NCI-H345 treated with DMSO at 0.1 percent for 48 hours (cell line): ENCODE measurements at regions not wholly inside any gene's neighbourhood (a gene's known extent, or its start where the extent isn't known, plus 50 kb on each side); places are given as distances from the start of the nearest gene placed in this dataset.

Experiments
- DNase-seq: peaks from one replicate; lab custom pipeline; 2025; ENCODE audit not compliant: unreplicated experiment; lab: John Stamatoyannopoulos, UW

DNA sequence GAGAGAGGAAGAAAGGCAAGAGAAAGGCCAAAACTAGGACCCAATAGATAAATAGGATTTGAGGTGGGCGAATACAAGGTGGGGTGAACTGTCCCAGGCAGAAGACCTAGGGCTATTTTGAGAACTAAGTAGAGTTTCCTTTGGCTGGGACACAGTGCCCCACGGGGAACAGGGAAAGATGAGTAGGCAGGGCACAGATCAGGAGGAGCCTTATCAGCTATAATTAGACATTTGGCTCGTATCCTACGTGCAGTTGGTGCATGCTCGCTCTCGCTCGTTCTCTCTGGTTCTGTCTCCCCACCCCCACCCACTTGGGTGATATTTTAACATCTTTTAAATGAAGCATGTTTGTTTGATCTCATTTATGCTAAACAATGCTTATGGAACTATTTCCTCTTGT is 235.0 kb upstream of the JUN start:
- no peak for DNase-seq

DNA sequence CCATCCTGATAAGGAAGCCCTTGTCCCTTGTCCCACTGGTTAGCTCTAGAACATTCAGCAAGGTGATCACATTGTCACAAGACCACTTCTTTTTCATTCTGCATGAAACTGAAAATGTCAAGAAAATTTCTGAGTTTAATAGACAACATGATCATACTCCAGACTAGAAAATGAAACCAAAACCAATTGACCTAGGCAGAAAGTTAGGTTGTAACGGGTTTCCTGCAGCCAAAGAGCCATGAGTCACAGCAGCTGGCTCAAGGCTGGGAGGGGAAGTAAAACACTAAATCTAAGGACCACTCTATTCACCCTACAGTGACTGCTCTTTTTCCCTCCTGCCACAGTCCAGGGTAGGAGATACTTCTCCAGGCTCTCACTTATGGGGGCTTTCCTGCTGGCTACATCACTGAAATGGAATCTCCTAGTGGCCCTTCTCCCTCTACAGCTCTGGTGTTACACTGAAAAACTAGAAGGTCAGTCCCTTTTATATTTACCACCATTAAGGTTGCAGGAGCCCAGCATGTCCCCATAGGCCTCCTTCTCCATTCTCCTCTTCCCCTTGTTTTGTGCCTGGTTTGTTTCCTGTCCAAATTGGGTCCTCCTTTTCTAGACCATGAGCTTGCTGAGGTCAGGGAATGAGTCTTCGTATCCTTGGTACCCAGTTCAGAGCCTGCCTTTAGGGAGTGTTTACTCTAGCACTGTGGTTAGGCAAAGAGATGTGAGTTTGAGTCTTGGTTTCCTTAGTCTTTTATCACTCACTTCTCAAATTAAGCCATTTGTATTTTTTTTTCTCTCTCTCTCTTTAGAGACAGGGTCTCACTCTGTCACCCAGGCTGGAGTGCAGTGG is 236.5 kb upstream of the JUN start:
- no peak for DNase-seq

- no peak for DNase-seq
Observed at GRCh38 chr1:59022199-59022598, 238.4 kb upstream of the JUN start.

GRCh38 chr1:59022799-59023198 is 239.0 kb upstream of the JUN start:
- DNase-seq, result no peak

GRCh38 chr1:59025201-59025600 is 241.4 kb upstream of the JUN start:
- no peak for DNase-seq

DNA sequence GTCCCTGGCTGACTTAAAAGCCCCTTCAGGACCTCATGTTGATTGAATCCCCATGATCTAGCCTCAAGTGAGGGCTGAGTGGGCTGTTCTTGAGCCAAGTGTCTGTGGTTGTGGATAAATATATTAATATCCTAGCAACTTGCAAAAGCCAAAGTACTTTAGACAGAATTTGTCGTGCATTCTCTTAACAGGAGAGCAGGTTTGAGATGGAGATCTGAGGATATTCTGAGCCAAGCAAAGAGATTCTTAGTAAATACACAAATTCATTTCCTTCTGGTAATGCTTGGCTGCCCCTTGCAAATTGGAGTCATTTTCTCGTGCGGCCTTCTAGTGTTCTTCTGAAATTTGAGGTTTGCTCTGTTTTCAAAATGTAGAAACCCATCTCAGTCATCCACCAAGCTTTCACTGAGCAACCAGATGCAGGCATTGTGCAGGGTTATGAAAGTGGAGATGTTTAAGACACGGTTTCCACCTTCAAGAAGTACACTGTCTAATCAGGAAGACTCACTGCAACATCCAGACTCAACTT is 242.1 kb upstream of the JUN start:
- DNase-seq, result no peak

- DNase-seq, result no peak
Observed at GRCh38 chr1:59026472-59026948, 242.7 kb upstream of the JUN start.

DNA sequence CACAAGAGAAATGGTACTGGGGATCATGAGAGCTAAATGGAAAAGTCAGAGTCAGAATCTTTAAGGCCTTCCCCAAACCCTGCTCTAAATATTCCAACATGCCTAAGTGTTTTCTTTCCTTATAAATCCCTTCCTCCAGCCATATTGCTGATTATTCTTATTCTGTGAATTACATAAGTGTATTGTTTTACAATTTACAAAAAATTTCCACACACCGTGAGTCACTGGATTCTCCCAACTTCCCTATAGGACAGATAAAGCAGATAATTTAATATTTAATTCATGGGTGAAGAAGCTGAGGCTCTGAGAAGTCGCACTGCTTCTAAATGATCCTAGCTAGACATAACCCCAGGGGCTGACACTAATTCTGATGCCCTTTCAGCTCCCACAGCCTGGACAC is 243.3 kb upstream of the JUN start:
- DNase-seq, result no peak

DNA sequence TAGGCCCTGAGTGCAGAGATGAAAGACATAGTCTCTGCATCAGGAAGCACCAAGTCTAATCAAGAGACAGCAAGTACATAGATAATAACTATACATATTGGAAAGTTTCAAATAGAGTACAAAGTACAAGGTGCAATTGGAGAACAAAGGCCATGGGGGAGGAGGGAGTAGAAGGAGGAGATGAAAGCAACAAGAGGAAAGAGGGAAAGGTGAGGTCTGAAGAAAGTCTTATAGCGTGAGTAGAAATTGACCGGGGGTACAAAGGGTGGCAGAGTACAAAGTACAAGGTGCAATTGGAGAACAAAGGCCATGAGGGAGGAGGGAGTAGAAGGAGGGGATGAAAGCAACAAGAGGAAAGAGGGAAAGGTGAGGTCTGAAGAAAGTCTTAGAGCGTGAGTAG is 244.2 kb upstream of the JUN start:
- no peak for DNase-seq

DNA sequence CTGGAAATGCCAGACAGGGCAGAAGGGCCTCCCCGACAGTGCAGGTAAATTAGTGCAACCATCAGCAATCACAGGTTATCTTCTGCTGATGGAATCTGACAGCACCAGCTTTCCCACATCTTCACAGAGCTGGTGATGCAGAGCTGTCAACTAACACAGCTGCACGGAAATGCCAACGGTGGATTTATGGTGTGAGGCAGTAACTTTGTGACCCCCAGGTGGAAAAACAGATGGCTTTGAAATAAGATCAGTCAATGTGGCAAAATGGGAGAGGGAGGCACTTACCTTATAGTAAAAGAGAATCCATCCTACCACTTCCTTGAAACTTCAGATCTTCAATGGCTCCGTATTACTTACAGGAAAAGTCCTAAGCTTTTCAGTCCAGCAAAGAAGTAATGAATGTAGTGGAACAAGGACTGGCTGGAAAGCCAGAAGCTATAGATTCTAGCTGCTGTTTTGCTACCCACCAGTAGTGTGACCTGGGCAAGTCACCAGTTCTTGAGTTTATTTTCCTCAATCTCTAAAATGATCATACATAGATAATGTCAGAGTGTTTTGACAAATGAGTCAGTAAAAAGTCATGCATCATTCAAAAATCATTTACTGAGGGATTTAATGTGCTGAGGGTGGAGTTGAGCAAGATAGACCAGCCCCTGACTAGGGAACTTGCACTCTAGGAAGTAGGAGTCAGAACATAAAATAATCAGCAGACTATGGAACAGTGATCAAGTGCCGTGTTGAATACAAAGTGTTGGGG is 245.7 kb upstream of the JUN start:
- no peak for DNase-seq

DNA sequence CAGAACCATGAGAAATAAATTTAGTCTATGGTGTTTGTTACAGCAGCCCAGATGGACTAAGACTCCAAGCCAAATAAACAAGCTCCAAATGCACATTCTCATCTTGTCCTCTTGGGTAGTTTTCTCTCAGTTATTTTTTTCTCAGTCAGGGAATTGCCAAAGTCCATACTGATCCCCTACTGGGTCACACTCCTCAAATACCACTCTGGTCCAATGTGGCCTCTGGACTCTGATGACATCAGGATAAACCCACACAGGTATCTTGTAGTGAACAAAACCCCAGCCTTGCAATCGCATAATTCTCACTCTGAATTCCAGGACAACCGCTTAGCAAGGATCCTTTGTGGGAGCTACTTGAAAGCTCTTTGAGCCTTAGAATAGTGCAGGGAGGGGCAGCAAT is 248.4 kb upstream of the JUN start:
- no peak for DNase-seq

DNA sequence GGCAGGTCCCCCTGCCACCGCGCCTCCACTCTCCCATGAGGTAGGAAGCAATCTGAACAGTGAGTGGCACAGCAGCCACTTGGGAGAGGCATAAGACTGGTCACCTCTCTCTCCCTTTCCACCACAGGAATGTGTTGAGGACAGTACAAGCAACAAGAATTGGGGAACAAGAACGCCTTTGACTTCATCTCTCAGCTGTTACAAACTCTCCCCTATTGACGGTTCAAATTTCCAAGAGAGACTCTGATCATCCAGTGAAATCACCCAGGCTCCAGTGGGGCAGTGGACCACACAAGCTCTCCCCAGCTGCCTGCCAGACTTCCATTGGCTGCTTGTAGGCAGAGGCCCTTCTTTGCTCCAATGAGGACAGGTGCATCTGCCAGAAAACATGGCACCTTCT is 249.9 kb upstream of the JUN start:
- DNase-seq, result no peak

GRCh38 chr1:59034925-59035324 is 251.1 kb upstream of the JUN start:
- no peak for DNase-seq

- no peak for DNase-seq
Observed at GRCh38 chr1:59039551-59039950, 255.7 kb upstream of the JUN start.

DNA sequence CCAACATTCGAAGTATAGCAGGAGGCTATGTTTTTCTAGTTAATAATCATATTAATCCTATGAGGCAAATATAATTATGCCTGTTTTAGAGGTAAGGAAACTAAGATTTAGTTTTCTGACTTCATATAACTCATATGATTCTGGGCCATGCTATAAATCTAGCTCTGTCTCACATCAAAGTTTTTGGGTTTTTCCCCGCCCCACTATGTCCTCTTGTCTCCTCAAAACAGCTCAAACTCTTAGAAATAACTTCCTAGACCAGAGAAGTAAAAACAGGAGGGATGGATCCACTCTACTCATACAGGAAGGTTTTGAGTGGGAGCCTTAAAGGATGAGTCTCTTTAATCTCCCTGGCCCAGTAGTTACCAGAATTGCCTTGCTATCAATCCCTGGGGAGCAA is 256.4 kb upstream of the FGGY start:
- no peak for DNase-seq

DNA sequence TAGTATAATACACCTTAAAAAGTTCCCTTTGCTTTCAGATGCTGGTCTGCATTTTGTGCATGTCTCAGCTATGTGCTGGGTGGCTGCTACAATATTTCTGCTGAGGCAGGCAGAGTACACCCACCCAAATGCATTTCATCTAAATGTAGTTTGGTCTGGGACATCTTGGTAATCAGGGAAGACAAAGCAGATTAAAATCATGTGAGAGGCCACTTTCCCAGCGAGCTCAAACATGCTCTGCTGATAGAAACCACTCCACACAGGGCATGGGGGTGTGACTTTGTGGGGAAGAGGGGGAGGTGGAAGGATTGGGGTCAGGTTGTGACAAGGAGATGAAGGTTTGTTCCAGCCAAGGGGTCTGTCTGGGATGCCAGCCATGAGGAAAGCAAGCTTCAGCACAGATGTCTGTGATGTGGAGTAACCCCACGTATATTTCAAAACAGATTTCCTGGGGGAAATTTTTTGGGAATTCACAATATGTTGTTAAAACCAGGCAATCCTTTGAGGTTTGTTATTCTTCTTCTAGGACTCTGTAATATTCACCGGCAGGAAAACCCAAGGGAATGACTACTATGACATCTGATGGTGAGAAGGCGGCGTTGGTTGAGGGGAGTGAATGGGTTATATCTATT is 255.1 kb upstream of the FGGY start:
- no peak for DNase-seq

DNA sequence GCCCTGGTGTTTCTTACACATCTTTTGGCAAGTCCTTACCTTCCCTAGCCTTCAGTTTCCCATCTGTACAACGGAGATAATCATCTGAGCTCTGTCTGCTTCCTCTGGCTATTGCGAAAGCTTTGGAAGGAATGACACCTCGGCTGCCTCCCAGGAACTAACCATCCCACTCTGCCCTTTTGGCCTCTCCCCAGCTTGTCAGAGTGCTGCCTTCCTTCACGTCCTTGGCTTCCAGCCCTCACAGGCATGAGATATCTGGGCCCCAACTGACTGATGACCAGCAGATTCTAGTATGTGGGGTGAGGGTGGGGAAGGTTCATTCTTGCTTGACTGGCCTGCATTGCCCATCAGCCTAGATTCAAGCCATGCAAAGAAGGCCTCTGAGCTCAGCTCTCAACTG is 253.1 kb upstream of the FGGY start:
- no peak for DNase-seq

- DNase-seq, result no peak
Observed at GRCh38 chr1:59044535-59045121, 252.3 kb upstream of the FGGY start.

DNA sequence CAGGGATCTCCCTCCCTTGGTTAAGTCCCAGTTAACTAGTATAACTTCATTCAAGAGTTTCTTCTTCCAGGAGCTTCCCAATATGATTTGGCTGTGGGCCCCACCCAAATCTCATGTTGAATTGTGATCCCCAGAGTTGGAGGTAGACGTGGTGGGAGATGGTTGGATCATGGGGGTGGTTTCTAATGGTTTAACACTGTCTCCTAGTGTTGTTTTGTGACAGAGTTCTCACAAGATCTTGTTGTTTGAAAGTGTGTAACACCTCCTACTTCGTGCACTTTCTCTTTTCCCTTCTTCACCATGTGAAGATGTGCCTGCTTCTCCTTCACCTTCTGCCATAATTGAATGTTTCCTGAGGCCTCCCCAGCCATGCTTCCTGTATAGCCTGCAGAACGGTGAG is 251.8 kb upstream of the FGGY start:
- no peak for DNase-seq

GRCh38 chr1:59045636-59046035 is 251.3 kb upstream of the FGGY start:
- DNase-seq, result no peak

GRCh38 chr1:59046134-59046533 is 250.8 kb upstream of the FGGY start:
- no peak for DNase-seq
